Panc1 (cell line): ENCODE measurements at regions not wholly inside any gene's neighbourhood (a gene's known extent, or its start where the extent isn't known, plus 50 kb on each side); places are given as distances from the start of the nearest gene placed in this dataset.

Experiments
- ATAC-seq: fragments of 200-7000 bp; cut with Tn5 transposase; 2 replicates; pipeline ENCODE4 v1.9.1; 2020; ENCODE audit warnings: mild to moderate bottlenecking, moderate library complexity
- BruUV-seq: library from RNA; stranded (reverse); fragments of 400-500 nt; replicated peaks from 2 replicates; lab custom pipeline; 2021; lab: Mats Ljungman, UMichigan
- CTCF ChIA-PET: fragments of 300-600 bp; sonication (Branson Sonifier 250); formaldehyde crosslinking; loops from one replicate; lab custom pipeline; 2022; ENCODE audit warnings: antibody characterized with exemption; lab: Charles Lee
- POLR2A ChIA-PET: fragments of 300-600 bp; sonication (Branson Sonifier 250); formaldehyde crosslinking; loops from one replicate; lab custom pipeline; 2022; ENCODE audit warnings: antibody characterized with exemption; lab: Charles Lee
- DNase-seq: peaks from one replicate; pipeline ENCODE4 v3.0.0-alpha.2; 2010; ENCODE audit warnings: low read depth, low spot score
- H3K27ac ChIP-seq: 2 replicates; pipeline ENCODE4 v1.5.1; 2011; ENCODE audit warnings: mild to moderate bottlenecking, low read length, inconsistent platforms
- H3K27me3 ChIP-seq: fragments of 200-500 bp; sonication (Bioruptor generic); 2 replicates; pipeline ENCODE4 v1.6.0; 2014; ENCODE audit warnings: low read length, inconsistent platforms; ENCODE audit not compliant: control insufficient read depth, insufficient read depth
- H3K36me3 ChIP-seq: fragments of 200-500 bp; sonication (Bioruptor generic); 2 replicates; pipeline ENCODE4 v1.5.1; 2014; ENCODE audit warnings: inconsistent platforms, mild to moderate bottlenecking, low read length, moderate library complexity; ENCODE audit not compliant: control insufficient read depth, insufficient read depth
- H3K4me1 ChIP-seq: 2 replicates; pipeline ENCODE4 v1.5.1; 2011; ENCODE audit warnings: inconsistent platforms, mild to moderate bottlenecking, low read length, moderate library complexity; ENCODE audit not compliant: control insufficient read depth, insufficient read depth
- H3K4me3 ChIP-seq, 2 experiments: 2 replicates each; pipeline ENCODE4 v1.5.1; 2011 to 2012; ENCODE audit warnings: low read depth in 2 of 2, low read length in 2 of 2, mild to moderate bottlenecking in 2 of 2, inconsistent platforms in 1 of 2, moderate library complexity in 1 of 2
- H3K9me3 ChIP-seq: fragments of 200-500 bp; sonication (Bioruptor generic); 2 replicates; pipeline ENCODE4 v1.5.1; 2014; ENCODE audit warnings: low read depth, mild to moderate bottlenecking, inconsistent platforms, low read length, moderate library complexity; ENCODE audit not compliant: control insufficient read depth, insufficient read depth
- CTCF ChIP-seq: fragments of 450-650 bp; IDR thresholded peaks from 2 replicates; pipeline ENCODE4 v1.5.1; 2017; ENCODE audit warnings: mild to moderate bottlenecking
- POLR2AphosphoS5 ChIP-seq: IDR thresholded peaks from 2 replicates; pipeline ENCODE4 v1.6.1; 2012; ENCODE audit warnings: mild to moderate bottlenecking, low read depth, low read length, moderate library complexity
- REST ChIP-seq, 2 experiments: IDR thresholded peaks; 2 replicates each; pipeline ENCODE4 v1.6.1; 2011 to 2012; ENCODE audit warnings: low read depth in 2 of 2, control low read depth in 1 of 2, low read length in 1 of 2, mild to moderate bottlenecking in 1 of 2, moderate library complexity in 1 of 2; ENCODE audit not compliant: insufficient read depth in 1 of 2
- SIN3A ChIP-seq: IDR thresholded peaks from 2 replicates; pipeline ENCODE4 v1.6.1; 2012; ENCODE audit warnings: low read depth, mild to moderate bottlenecking, low read length, moderate library complexity, borderline replicate concordance; ENCODE audit not compliant: insufficient read depth
- TCF7L2 ChIP-seq: IDR thresholded peaks from 2 replicates; pipeline ENCODE4 v1.6.1; 2011; ENCODE audit warnings: mild to moderate bottlenecking, low read depth, low read length, inconsistent platforms
- in situ Hi-C: cut with HindIII; loops from 2 replicates; pipeline ENCODE4 v1.10.0; 2016; ENCODE audit warnings: low sequenced_read_pairs, low pct_unique_long_range_greater_than_20kb
- intact Hi-C: fragments of 100-400 bp; cut with micrococcal nuclease; formaldehyde crosslinking; loops from one replicate; pipeline ENCODE4 v1.10.0; 2022; ENCODE audit not compliant: unreplicated experiment

- BruUV-seq = no TSS peak
- H3K9me3 ChIP-seq = no peaks in the 10 kb centered on the region
- no peak overlapping the region for H3K27ac ChIP-seq
- ChIA-PET POLR2A (no interaction called here), CTCF (no interaction called here)
- no peak for ATAC-seq
- no peaks in the 10 kb centered on the region for H3K4me1 ChIP-seq
- no peaks in the 10 kb centered on the region for H3K36me3 ChIP-seq
- in situ Hi-C loops = no loop called here
- no peak overlapping the region for H3K4me3 ChIP-seq
- DNase-seq = no peak
- intact Hi-C loops = no loop called here
- no peaks in the 10 kb centered on the region for H3K27me3 ChIP-seq
- TF ChIP-seq SIN3A (no peak), POLR2AphosphoS5 (no peak), TCF7L2 (no peak), CTCF (no peak), REST (IDR thresholded peaks at IDR 0.05; ENCODE audit: insufficient read depth in 1 of 2, low read depth in 2 of 2, low read length in 1 of 2) (no peak)
Observed at GRCh38 chrX:94612140-94612539, 938.1 kb downstream of the FAM133A start.

- Histone ChIP-seq H3K4me1 (no peaks in the 10 kb centered on the region), H3K27me3 (no peaks in the 10 kb centered on the region), H3K27ac (no peak overlapping the region), H3K9me3 (no peaks in the 10 kb centered on the region), H3K4me3 (no peak overlapping the region), H3K36me3 (no peaks in the 10 kb centered on the region)
- DNase-seq (no peak), ATAC-seq (no peak)
- intact Hi-C loops (no loop called here), in situ Hi-C loops (no loop called here)
- POLR2A ChIA-PET = no interaction called here
- no TSS peak for BruUV-seq
- TF ChIP-seq TCF7L2 (no peak), POLR2AphosphoS5 (no peak), SIN3A (no peak), CTCF (no peak), REST (IDR thresholded peaks at IDR 0.05; ENCODE audit: insufficient read depth in 1 of 2, low read depth in 2 of 2, low read length in 1 of 2) (no peak)
- CTCF ChIA-PET = no interaction called here
Observed at GRCh38 chrX:94633237-94633636, 959.2 kb downstream of the FAM133A start.
